Loucy (cell line): ENCODE measurements at regions not wholly inside any gene's neighbourhood (a gene's known extent, or its start where the extent isn't known, plus 50 kb on each side); places are given as distances from the start of the nearest gene placed in this dataset.

Experiments
- H2AFZ ChIP-seq: fragments of 200-600 bp; sonication (generic); 2 replicates; pipeline ENCODE4 v1.6.0; 2016; ENCODE audit warnings: antibody characterized with exemption, mild to moderate bottlenecking, low read length, moderate library complexity
- H3F3A ChIP-seq: fragments of 200-600 bp; 2 replicates; pipeline ENCODE4 v1.6.0; 2016; ENCODE audit warnings: antibody characterized with exemption, low read depth, mild to moderate bottlenecking
- H3K27me3 ChIP-seq: fragments of 200-600 bp; sonication (generic); 2 replicates; pipeline ENCODE4 v1.6.1; 2014; ENCODE audit warnings: low read length, mild to moderate bottlenecking; ENCODE audit not compliant: insufficient read depth, poor library complexity, severe bottlenecking
- H3K36me3 ChIP-seq: fragments of 200-600 bp; sonication (generic); 2 replicates; pipeline ENCODE4 v1.6.1; 2016; ENCODE audit warnings: low read length; ENCODE audit not compliant: insufficient read depth
- H3K4me1 ChIP-seq: fragments of 200-600 bp; sonication (generic); 2 replicates; pipeline ENCODE4 v1.5.1; 2014; ENCODE audit warnings: low read length, mild to moderate bottlenecking; ENCODE audit not compliant: insufficient read depth, poor library complexity, severe bottlenecking
- H3K4me2 ChIP-seq: fragments of 200-600 bp; sonication (generic); 2 replicates; pipeline ENCODE4 v1.6.0; 2014; ENCODE audit warnings: antibody characterized with exemption, low read length, low read depth, mild to moderate bottlenecking; ENCODE audit not compliant: poor library complexity, severe bottlenecking
- H3K4me3 ChIP-seq: fragments of 200-600 bp; sonication (generic); 2 replicates; pipeline ENCODE4 v1.5.1; 2014; ENCODE audit warnings: low read length, mild to moderate bottlenecking, mixed read lengths; ENCODE audit not compliant: poor library complexity, severe bottlenecking
- H3K79me2 ChIP-seq: fragments of 200-600 bp; sonication (generic); 2 replicates; pipeline ENCODE4 v1.6.1; 2014; ENCODE audit warnings: low read length; ENCODE audit not compliant: insufficient read depth
- H3K9ac ChIP-seq: fragments of 200-600 bp; sonication (generic); 2 replicates; pipeline ENCODE4 v1.6.0; 2014; ENCODE audit warnings: mild to moderate bottlenecking, low read depth, low read length, moderate library complexity; ENCODE audit not compliant: poor library complexity, severe bottlenecking
- H3K9me2 ChIP-seq: fragments of 200-600 bp; sonication (generic); replicated peaks from 2 replicates; pipeline ENCODE4 v1.6.1; 2016; ENCODE audit warnings: low read depth, low read length, mixed read lengths
- H3K9me3 ChIP-seq: fragments of 200-600 bp; sonication (generic); 2 replicates; pipeline ENCODE4 v1.6.1; 2014; ENCODE audit warnings: mild to moderate bottlenecking, antibody characterized with exemption, low read length, low read depth; ENCODE audit not compliant: insufficient read depth
- H4K20me1 ChIP-seq: fragments of 200-600 bp; sonication (generic); 2 replicates; pipeline ENCODE4 v1.6.0; 2014; ENCODE audit warnings: antibody characterized with exemption, low read length, mild to moderate bottlenecking; ENCODE audit not compliant: insufficient read depth, poor library complexity, severe bottlenecking
- CTCF ChIP-seq: fragments of 200-600 bp; sonication (generic); conservative IDR thresholded peaks from 2 replicates; pipeline ENCODE4 v1.5.1; 2014; ENCODE audit warnings: mild to moderate bottlenecking, antibody characterized with exemption, low read length
- EZH2phosphoT487 ChIP-seq: fragments of 200-600 bp; IDR thresholded peaks from 2 replicates; pipeline ENCODE4 v1.6.1; 2018; ENCODE audit warnings: antibody characterized with exemption, mild to moderate bottlenecking, moderate library complexity, borderline replicate concordance

- Histone ChIP-seq H3K9ac (no peak overlapping the region), H3K79me2 (no peaks in the 10 kb centered on the region), H4K20me1 (no peaks in the 10 kb centered on the region), H3F3A (no peaks in the 10 kb centered on the region), H3K4me3 (no peak overlapping the region), H3K4me2 (no peak overlapping the region), H3K27me3 (no peaks in the 10 kb centered on the region), H2AFZ (no peak overlapping the region), H3K9me3 (no peaks in the 10 kb centered on the region), H3K36me3 (no peaks in the 10 kb centered on the region), H3K9me2 (no peaks in the 10 kb centered on the region), H3K4me1 (no peaks in the 10 kb centered on the region)
- TF ChIP-seq EZH2phosphoT487: no peak
- TF ChIP-seq CTCF: no peak
Measured at GRCh38 chr2:51844596-51844995, 812.7 kb upstream of the NRXN1 start.

GRCh38 chr2:51829477-51829876, 797.5 kb upstream of the NRXN1 start:
- no peaks in the 10 kb centered on the region for H3F3A ChIP-seq

GRCh38 chr2:51825823-51826222, 793.9 kb upstream of the NRXN1 start:
- TF ChIP-seq CTCF: no peak
- TF ChIP-seq EZH2phosphoT487: no peak
- no peaks in the 10 kb centered on the region for H3K9me3 ChIP-seq
- no peak overlapping the region for H2AFZ ChIP-seq
- H3K4me3 ChIP-seq: no peak overlapping the region
- no peaks in the 10 kb centered on the region for H3K36me3 ChIP-seq
- no peaks in the 10 kb centered on the region for H4K20me1 ChIP-seq
- no peak overlapping the region for H3K9ac ChIP-seq
- no peaks in the 10 kb centered on the region for H3K9me2 ChIP-seq
- H3K79me2 ChIP-seq: no peaks in the 10 kb centered on the region
- no peaks in the 10 kb centered on the region for H3K27me3 ChIP-seq
- no peaks in the 10 kb centered on the region for H3F3A ChIP-seq
- no peak overlapping the region for H3K4me2 ChIP-seq
- H3K4me1 ChIP-seq: no peaks in the 10 kb centered on the region

More at GRCh38 chr2:51829477-51829876, 797.5 kb upstream of the NRXN1 start:
- no peak overlapping the region for H3K4me2 ChIP-seq
- no peaks in the 10 kb centered on the region for H3K36me3 ChIP-seq
- H2AFZ ChIP-seq: no peak overlapping the region
- H3K4me1 ChIP-seq: no peaks in the 10 kb centered on the region
- H4K20me1 ChIP-seq: no peaks in the 10 kb centered on the region
- no peak for TF ChIP-seq CTCF
- no peak for TF ChIP-seq EZH2phosphoT487
- H3K79me2 ChIP-seq: no peaks in the 10 kb centered on the region
- no peaks in the 10 kb centered on the region for H3K9me2 ChIP-seq
- no peaks in the 10 kb centered on the region for H3K27me3 ChIP-seq
- no peak overlapping the region for H3K4me3 ChIP-seq
- no peak overlapping the region for H3K9ac ChIP-seq
- H3K9me3 ChIP-seq: no peaks in the 10 kb centered on the region
